ENCODE measurements at regions not wholly inside any gene's neighbourhood (a gene's known extent, or its start where the extent isn't known, plus 50 kb on each side); places are given as distances from the start of the nearest gene placed in this dataset.

DNA sequence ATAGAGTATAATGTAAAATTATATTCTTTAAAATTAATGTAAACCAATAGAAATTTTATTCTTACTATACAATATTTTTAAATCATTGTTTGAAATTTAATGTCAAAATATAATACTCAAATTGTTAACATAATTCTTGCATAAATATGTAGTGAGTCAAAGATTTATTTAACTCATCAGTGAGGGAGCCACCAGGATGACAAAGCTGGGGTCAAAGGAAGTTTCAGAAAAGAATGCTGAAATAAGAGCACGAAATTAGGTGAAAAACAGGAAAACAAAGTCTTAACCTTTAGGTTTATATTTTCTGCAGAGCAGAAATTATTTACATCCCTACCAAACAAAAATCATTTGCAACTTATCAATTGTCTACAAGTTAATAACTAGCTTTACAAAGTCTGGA lies 74.1 kb downstream of the DIPK2A start:
- no peaks in the 10 kb centered on the region for H3K9me3 ChIP-seq
- H3K4me3 ChIP-seq: no peak overlapping the region
- intact Hi-C loops (cut with DNase I): no loop called here
- no peak overlapping the region for H3K27ac ChIP-seq
- H3K36me3 ChIP-seq: no peaks in the 10 kb centered on the region
- DNase-seq: no peak
- ATAC-seq: no peak
- H3K4me1 ChIP-seq: no peaks in the 10 kb centered on the region
- TF ChIP-seq, protein P1, sequence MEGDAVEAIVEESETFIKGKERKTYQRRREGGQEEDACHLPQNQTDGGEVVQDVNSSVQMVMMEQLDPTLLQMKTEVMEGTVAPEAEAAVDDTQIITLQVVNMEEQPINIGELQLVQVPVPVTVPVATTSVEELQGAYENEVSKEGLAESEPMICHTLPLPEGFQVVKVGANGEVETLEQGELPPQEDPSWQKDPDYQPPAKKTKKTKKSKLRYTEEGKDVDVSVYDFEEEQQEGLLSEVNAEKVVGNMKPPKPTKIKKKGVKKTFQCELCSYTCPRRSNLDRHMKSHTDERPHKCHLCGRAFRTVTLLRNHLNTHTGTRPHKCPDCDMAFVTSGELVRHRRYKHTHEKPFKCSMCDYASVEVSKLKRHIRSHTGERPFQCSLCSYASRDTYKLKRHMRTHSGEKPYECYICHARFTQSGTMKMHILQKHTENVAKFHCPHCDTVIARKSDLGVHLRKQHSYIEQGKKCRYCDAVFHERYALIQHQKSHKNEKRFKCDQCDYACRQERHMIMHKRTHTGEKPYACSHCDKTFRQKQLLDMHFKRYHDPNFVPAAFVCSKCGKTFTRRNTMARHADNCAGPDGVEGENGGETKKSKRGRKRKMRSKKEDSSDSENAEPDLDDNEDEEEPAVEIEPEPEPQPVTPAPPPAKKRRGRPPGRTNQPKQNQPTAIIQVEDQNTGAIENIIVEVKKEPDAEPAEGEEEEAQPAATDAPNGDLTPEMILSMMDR (IDR thresholded peaks at IDR 0.05): no peak
- no peaks in the 10 kb centered on the region for H3K27me3 ChIP-seq

DNA sequence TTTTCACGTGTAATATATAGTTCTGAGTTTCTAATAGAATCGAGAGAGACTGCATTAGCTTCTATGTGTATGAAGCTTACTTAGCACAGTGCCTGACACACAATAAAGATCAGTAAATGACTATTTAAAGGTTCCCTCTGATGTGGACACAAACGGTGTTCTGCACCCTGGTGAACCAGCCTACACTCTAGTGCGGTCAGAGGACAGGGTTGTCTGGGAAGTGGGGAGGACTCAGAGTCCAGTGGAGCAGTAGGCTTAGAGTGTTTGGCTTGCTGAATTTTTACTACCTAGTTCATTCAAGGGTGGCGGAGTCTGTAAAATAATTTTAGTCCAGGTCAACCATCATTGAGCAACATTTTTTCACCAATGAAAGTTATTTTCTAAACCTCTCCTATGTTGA lies 77.8 kb downstream of the DIPK2A start:
- no peaks in the 10 kb centered on the region for H3K9me3 ChIP-seq
- intact Hi-C loops (cut with DNase I): no loop called here

DNA sequence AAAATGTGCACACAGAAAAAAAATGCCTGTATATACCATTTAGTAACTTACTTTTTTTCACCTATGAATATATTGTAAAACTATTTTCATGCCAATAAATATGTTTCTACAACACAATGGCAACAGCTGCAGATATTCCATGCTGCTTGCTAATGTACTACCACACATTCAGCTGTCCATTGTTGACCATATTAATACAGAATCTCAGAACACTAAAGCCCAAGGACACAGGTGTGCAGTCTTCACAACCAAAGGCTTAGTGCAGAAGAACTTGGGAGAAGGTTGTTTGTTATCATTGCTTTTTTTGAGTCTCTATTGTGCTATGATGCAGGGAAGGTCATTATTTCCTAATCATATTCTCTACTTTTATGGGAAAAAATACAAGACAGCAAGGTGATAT lies 79.6 kb downstream of the DIPK2A start:
- Histone ChIP-seq H3K9me3 (no peaks in the 10 kb centered on the region), H3K27ac (no peak overlapping the region), H3K27me3 (no peaks in the 10 kb centered on the region), H3K36me3 (no peaks in the 10 kb centered on the region), H3K4me3 (no peak overlapping the region), H3K4me1 (no peaks in the 10 kb centered on the region)
- no peak for DNase-seq
- ATAC-seq: no peak
- intact Hi-C loops (cut with DNase I): no loop called here
- TF ChIP-seq, protein P1 (IDR thresholded peaks at IDR 0.05): no peak

More for the DNA sequence above, 77.8 kb downstream of the DIPK2A start:
- ATAC-seq (no peak), DNase-seq (no peak)
- TF ChIP-seq, protein P1 (IDR thresholded peaks at IDR 0.05): no peak
- no peaks in the 10 kb centered on the region for H3K27me3 ChIP-seq
- no peak overlapping the region for H3K27ac ChIP-seq
- H3K4me3 ChIP-seq: no peak overlapping the region
- no peaks in the 10 kb centered on the region for H3K4me1 ChIP-seq
- no peaks in the 10 kb centered on the region for H3K36me3 ChIP-seq

DNA sequence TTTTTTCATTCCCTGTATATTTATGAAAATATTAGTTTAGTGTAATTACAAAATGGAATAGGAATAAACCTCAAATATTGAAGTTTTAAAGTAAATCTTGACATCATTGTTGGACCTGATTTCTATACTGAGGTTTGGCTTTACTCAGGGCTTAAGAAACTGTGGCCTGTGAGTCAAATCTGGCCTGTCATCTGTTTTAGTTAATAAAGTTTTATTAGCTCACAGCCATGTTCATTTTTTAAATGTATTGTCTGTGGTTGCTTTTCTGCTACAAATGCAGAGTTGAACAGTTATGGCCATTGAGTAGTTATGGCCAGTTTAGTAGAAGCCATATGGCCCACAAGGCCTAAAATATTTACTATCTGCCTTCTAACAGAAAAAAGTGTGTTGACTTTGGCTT lies 80.7 kb downstream of the DIPK2A start:
- intact Hi-C loops (cut with DNase I): no loop called here
- H3K4me1 ChIP-seq: no peaks in the 10 kb centered on the region
- no peak for ATAC-seq
- TF ChIP-seq, protein P1 (IDR thresholded peaks at IDR 0.05): no peak
- no peaks in the 10 kb centered on the region for H3K27me3 ChIP-seq
- H3K36me3 ChIP-seq: no peaks in the 10 kb centered on the region
- no peak for DNase-seq
- no peak overlapping the region for H3K27ac ChIP-seq
- H3K9me3 ChIP-seq: no peaks in the 10 kb centered on the region
- H3K4me3 ChIP-seq: no peak overlapping the region

DNA sequence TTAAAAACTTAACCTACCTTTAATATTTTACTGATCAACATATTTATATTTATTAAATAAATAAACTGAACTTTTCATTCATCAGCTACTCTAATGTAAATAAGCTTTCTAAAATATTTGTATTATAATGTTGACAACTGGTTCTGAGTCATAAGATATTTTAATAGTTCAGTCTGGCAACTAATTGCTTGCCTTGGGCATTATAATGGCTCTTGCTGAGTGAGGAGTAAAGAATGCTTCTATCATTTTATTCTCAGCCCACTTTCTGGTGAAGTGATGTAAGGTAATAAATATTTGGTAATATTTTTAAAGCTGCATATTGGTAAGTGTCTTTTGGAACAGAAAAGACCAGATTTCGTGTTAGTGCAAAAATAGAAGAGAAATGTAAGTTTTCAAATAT lies 81.5 kb downstream of the DIPK2A start:
- Histone ChIP-seq H3K27ac (no peak overlapping the region), H3K27me3 (no peaks in the 10 kb centered on the region), H3K4me3 (no peak overlapping the region), H3K36me3 (no peaks in the 10 kb centered on the region), H3K9me3 (no peaks in the 10 kb centered on the region), H3K4me1 (no peaks in the 10 kb centered on the region)
- ATAC-seq: no peak
- DNase-seq: no peak
- intact Hi-C loops (cut with DNase I): no loop called here
- TF ChIP-seq, protein P1 (IDR thresholded peaks at IDR 0.05): no peak

Data from left lung (tissue), 4 donors.